ENCODE measurements at regions not wholly inside any gene's neighbourhood (a gene's known extent, or its start where the extent isn't known, plus 50 kb on each side); places are given as distances from the start of the nearest gene placed in this dataset.
"Not testable (repeated sequence)": the region's sequence is repeated elsewhere in the genome, so short reads cannot be mapped to it uniquely, and the experiment has no call there.

GRCh38 chr15:96207377-96208006 lies 123.0 kb upstream of the NR2F2 start:
- Histone ChIP-seq H3K27ac (no peak overlapping the region), H3K36me3 (no peaks in the 10 kb centered on the region), H3K27me3 (no peaks in the 10 kb centered on the region), H3K4me1 (no peaks in the 10 kb centered on the region), H3K4me3 (no peak overlapping the region), H3K9me3 (no peaks in the 10 kb centered on the region)
- intact Hi-C loops (cut with DNase I; ENCODE audit: low total_unique reads) = no loop called here
- DNase-seq = no peak
- no peak for TF ChIP-seq CTCF (IDR thresholded peaks at IDR 0.05)

GRCh38 chr15:96209285-96209735 lies 121.2 kb upstream of the NR2F2 start:
- H3K36me3 ChIP-seq = no peaks in the 10 kb centered on the region
- no peak overlapping the region for H3K4me3 ChIP-seq
- DNase-seq = no peak
- H3K9me3 ChIP-seq = no peaks in the 10 kb centered on the region
- H3K27me3 ChIP-seq = no peaks in the 10 kb centered on the region
- intact Hi-C loops (cut with DNase I; ENCODE audit: low total_unique reads) = no loop called here
- H3K27ac ChIP-seq = no peak overlapping the region
- no peaks in the 10 kb centered on the region for H3K4me1 ChIP-seq
- TF ChIP-seq CTCF (IDR thresholded peaks at IDR 0.05) = no peak

GRCh38 chr15:96213045-96213444 lies 117.5 kb upstream of the NR2F2 start:
- no peaks in the 10 kb centered on the region for H3K4me1 ChIP-seq
- no peak for DNase-seq
- H3K36me3 ChIP-seq = no peaks in the 10 kb centered on the region
- TF ChIP-seq CTCF (IDR thresholded peaks at IDR 0.05) = no peak
- H3K27ac ChIP-seq = no peak overlapping the region
- no peak overlapping the region for H3K4me3 ChIP-seq
- no peaks in the 10 kb centered on the region for H3K27me3 ChIP-seq
- H3K9me3 ChIP-seq = no peaks in the 10 kb centered on the region
- intact Hi-C loops (cut with DNase I; ENCODE audit: low total_unique reads) = no loop called here

GRCh38 chr15:96213896-96214295 lies 116.6 kb upstream of the NR2F2 start:
- no peaks in the 10 kb centered on the region for H3K36me3 ChIP-seq
- intact Hi-C loops (cut with DNase I; ENCODE audit: low total_unique reads) = no loop called here
- DNase-seq = no peak
- no peak overlapping the region for H3K4me3 ChIP-seq
- H3K9me3 ChIP-seq = no peaks in the 10 kb centered on the region
- H3K27me3 ChIP-seq = no peaks in the 10 kb centered on the region
- no peak for TF ChIP-seq CTCF (IDR thresholded peaks at IDR 0.05)
- no peaks in the 10 kb centered on the region for H3K4me1 ChIP-seq
- H3K27ac ChIP-seq = no peak overlapping the region

- H3K4me3 ChIP-seq; H3K27me3 ChIP-seq; H3K9me3 ChIP-seq; DNase-seq; H3K4me1 ChIP-seq; H3K36me3 ChIP-seq; intact Hi-C loops (cut with DNase I; ENCODE audit: low total_unique reads); H3K27ac ChIP-seq: not testable (repeated sequence)
These were observed 114.0 kb upstream of the NR2F2 start for GRCh38 chr15:96216481-96216880.

- H3K27ac ChIP-seq = no peak overlapping the region
- intact Hi-C loops (cut with DNase I; ENCODE audit: low total_unique reads) = no loop called here
- H3K27me3 ChIP-seq = no peaks in the 10 kb centered on the region
- no peak for DNase-seq
- H3K9me3 ChIP-seq = no peaks in the 10 kb centered on the region
- H3K36me3 ChIP-seq = no peaks in the 10 kb centered on the region
- no peak overlapping the region for H3K4me3 ChIP-seq
- no peaks in the 10 kb centered on the region for H3K4me1 ChIP-seq
- no peak for TF ChIP-seq CTCF (IDR thresholded peaks at IDR 0.05)
These were observed 112.5 kb upstream of the NR2F2 start for GRCh38 chr15:96217983-96218382.
